ENCODE measurements at regions not wholly inside any gene's neighbourhood (a gene's known extent, or its start where the extent isn't known, plus 50 kb on each side); places are given as distances from the start of the nearest gene placed in this dataset.

GRCh38 chr17:70961341-70961740, 792.0 kb downstream of the KCNJ2 start:
- TF ChIP-seq CREB1 (IDR thresholded peaks at IDR 0.05; ENCODE audit: low read depth) (no peak), REST (IDR thresholded peaks at IDR 0.05; ENCODE audit: low read depth) (no peak)
